ENCODE measurements at regions not wholly inside any gene's neighbourhood (a gene's known extent, or its start where the extent isn't known, plus 50 kb on each side); places are given as distances from the start of the nearest gene placed in this dataset.

GRCh38 chr2:12289120-12289802, 427.5 kb upstream of the TRIB2 start:
- DNase-seq (ENCODE audit: low read depth), result no peak
- no peak for TF ChIP-seq CTCF (IDR thresholded peaks at IDR 0.05; ENCODE audit: control insufficient read depth, extremely low read depth, insufficient read depth)
- H3K4me3 ChIP-seq (ENCODE audit: low read depth, low read length), result no peak overlapping the region

- DNase-seq (ENCODE audit: low read depth), result no peak
- no peak overlapping the region for H3K4me3 ChIP-seq (ENCODE audit: low read depth, low read length)
- no peak for TF ChIP-seq CTCF (IDR thresholded peaks at IDR 0.05; ENCODE audit: control insufficient read depth, extremely low read depth, insufficient read depth)
These were observed 425.4 kb upstream of the TRIB2 start for GRCh38 chr2:12291303-12291702.

- no peak for DNase-seq (ENCODE audit: low read depth)
- H3K4me3 ChIP-seq (ENCODE audit: low read depth, low read length), result no peak overlapping the region
- TF ChIP-seq CTCF (IDR thresholded peaks at IDR 0.05; ENCODE audit: control insufficient read depth, extremely low read depth, insufficient read depth), result no peak
These were observed 422.9 kb upstream of the TRIB2 start for GRCh38 chr2:12293874-12294273.

DNA sequence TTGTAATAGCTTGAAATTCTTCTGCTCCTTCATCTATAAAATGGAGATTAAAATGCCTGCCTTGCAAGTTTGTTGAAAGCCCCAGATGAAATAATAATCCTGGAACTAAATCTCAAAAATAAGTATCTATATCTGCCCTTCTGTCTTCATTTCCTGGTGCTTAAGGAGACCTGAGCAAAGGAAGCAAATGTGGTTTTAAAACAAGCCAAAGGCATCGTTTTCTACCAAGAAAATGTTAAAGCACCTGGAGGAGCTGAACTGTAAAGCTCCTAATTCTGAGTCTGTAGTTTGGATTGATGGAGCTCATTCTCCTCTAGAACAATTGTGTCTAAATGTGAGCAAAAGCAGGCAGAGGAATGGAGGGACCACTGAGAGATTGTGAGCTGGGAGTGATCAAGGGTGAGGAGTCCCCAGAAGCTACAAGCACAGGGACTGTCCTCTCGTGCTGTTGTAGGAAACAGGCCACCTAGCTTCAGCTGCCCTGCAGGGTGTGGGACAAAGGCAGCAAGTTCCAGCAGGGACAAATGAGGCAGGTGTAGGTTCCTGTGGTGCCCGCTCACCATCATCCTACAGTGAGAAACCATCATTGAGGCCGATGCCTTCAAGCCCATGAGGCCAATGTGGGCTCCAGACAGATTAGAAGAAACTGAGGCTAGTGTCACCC, 420.7 kb upstream of the TRIB2 start:
- no peak overlapping the region for H3K4me3 ChIP-seq (ENCODE audit: low read depth, low read length)
- DNase-seq (ENCODE audit: low read depth), result no peak
- TF ChIP-seq CTCF (IDR thresholded peaks at IDR 0.05; ENCODE audit: control insufficient read depth, extremely low read depth, insufficient read depth), result no peak

- no peak for TF ChIP-seq CTCF (IDR thresholded peaks at IDR 0.05; ENCODE audit: control insufficient read depth, extremely low read depth, insufficient read depth)
- no peak overlapping the region for H3K4me3 ChIP-seq (ENCODE audit: low read depth, low read length)
- no peak for DNase-seq (ENCODE audit: low read depth)
These were observed 419.8 kb upstream of the TRIB2 start for GRCh38 chr2:12296915-12297314.

GRCh38 chr2:12298352-12298751, 418.4 kb upstream of the TRIB2 start:
- DNase-seq (ENCODE audit: low read depth), result no peak
- TF ChIP-seq CTCF (IDR thresholded peaks at IDR 0.05; ENCODE audit: control insufficient read depth, extremely low read depth, insufficient read depth), result no peak
- no peak overlapping the region for H3K4me3 ChIP-seq (ENCODE audit: low read depth, low read length)

- no peak overlapping the region for H3K4me3 ChIP-seq (ENCODE audit: low read depth, low read length)
- DNase-seq (ENCODE audit: low read depth), result no peak
- no peak for TF ChIP-seq CTCF (IDR thresholded peaks at IDR 0.05; ENCODE audit: control insufficient read depth, extremely low read depth, insufficient read depth)
These were observed 417.3 kb upstream of the TRIB2 start for GRCh38 chr2:12299431-12299830.

Data from LNCaP clone FGC (cell line).